ENCODE measurements at regions not wholly inside any gene's neighbourhood (a gene's known extent, or its start where the extent isn't known, plus 50 kb on each side); places are given as distances from the start of the nearest gene placed in this dataset.

DNA sequence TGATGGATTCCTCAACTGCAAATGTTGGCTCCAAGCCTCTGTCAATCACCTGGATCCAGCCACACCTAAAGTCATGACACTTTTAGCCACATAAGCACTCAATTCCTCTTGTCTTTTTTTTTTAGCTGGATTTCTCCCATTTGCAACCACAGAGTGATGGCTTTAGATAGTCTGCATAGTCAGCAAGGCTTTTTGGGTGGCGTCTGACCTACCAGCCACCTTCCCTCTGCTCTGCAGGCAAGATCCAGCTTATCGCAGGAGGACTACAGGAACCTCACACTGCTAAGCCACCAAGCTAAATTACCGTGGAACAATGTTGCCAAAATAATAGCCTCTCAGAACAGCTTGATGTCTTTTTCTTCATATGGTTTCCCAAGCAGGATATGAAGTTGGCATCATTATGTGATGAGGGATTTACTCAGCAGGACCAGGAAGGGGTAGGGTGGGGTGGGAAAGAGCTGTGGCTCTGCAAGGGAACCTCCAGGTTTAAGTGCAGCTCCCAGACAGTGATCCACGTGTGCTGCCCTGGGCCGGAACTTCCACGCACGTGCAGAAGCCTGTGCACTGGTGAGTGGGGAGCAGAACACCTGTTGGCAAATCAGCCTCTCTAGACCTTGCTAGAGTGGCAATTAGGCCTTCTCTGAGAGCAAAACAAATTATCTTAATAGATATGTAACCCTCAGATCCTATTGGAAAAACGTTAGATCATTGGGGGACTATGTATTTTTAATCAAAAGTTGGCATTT is 170.6 kb upstream of the NCK2 start:
- Mint-ChIP-seq H3K27ac (no peak overlapping the region), H3K27me3 (no peaks in the 10 kb centered on the region), H3K4me1 (ENCODE audit: low read depth) (peaks cover 27% of the 10 kb centered on the region), H3K9me3 (no peaks in the 10 kb centered on the region), H3K4me3 (peak overlapping the region; percentile 2), H3K36me3 (ENCODE audit: low read depth) (no peaks in the 10 kb centered on the region)
- POLR2A ChIA-PET, result interaction anchor here (0.6 to 1.4 kb wide), 3 partner anchors 170 to 208 kb away, joined by 3 read pairs; no protein-coding TSS in a partner anchor
- no peak for ATAC-seq
- TF ChIP-seq, protein P1, sequence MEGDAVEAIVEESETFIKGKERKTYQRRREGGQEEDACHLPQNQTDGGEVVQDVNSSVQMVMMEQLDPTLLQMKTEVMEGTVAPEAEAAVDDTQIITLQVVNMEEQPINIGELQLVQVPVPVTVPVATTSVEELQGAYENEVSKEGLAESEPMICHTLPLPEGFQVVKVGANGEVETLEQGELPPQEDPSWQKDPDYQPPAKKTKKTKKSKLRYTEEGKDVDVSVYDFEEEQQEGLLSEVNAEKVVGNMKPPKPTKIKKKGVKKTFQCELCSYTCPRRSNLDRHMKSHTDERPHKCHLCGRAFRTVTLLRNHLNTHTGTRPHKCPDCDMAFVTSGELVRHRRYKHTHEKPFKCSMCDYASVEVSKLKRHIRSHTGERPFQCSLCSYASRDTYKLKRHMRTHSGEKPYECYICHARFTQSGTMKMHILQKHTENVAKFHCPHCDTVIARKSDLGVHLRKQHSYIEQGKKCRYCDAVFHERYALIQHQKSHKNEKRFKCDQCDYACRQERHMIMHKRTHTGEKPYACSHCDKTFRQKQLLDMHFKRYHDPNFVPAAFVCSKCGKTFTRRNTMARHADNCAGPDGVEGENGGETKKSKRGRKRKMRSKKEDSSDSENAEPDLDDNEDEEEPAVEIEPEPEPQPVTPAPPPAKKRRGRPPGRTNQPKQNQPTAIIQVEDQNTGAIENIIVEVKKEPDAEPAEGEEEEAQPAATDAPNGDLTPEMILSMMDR (IDR thresholded peaks at IDR 0.05), result no peak
- DNase-seq, result no peak
- CTCF ChIA-PET, result interaction anchor here (0.9 to 1.6 kb wide), 5 partner anchors 22 to 245 kb away, joined by 3 to 4 read pairs (median 3); no protein-coding TSS in a partner anchor
- intact Hi-C loops (cut with micrococcal nuclease), result no loop called here

DNA sequence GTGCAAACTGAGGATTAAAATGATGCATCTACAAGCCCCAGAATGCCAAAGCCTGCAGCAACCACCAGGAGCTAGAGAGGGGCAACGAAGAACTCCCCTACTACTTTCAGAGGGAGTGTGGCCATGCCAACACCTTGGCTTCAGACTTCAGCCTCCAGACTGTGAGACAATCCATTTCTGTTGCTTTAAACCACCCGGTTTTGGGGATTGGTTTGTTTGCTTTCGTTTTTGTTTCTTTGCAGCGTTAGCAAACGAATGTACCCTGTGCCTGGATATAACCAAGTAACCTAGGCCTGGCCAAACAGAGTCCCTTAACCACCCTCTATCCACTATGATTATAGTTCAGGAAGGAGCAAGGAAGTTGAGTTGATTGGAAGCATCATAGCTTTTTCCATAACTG is 171.2 kb upstream of the NCK2 start:
- peak overlapping the region; percentile 2 for H3K4me3 Mint-ChIP-seq
- intact Hi-C loops (cut with micrococcal nuclease), result no loop called here
- H3K36me3 Mint-ChIP-seq (ENCODE audit: low read depth), result no peaks in the 10 kb centered on the region
- TF ChIP-seq, protein P1 (IDR thresholded peaks at IDR 0.05), result no peak
- ATAC-seq (no peak), DNase-seq (no peak)
- POLR2A ChIA-PET, result interaction anchor here (1.4 kb wide), 1 partner anchor 209 kb away, joined by 3 read pairs; no protein-coding TSS in a partner anchor
- no peaks in the 10 kb centered on the region for H3K27me3 Mint-ChIP-seq
- CTCF ChIA-PET, result interaction anchor here (0.9 to 1.6 kb wide), 4 partner anchors 23 to 345 kb away, joined by 3 to 4 read pairs (median 4); no protein-coding TSS in a partner anchor
- H3K4me1 Mint-ChIP-seq (ENCODE audit: low read depth), result peaks cover 27% of the 10 kb centered on the region
- H3K9me3 Mint-ChIP-seq, result no peaks in the 10 kb centered on the region
- no peak overlapping the region for H3K27ac Mint-ChIP-seq

DNA sequence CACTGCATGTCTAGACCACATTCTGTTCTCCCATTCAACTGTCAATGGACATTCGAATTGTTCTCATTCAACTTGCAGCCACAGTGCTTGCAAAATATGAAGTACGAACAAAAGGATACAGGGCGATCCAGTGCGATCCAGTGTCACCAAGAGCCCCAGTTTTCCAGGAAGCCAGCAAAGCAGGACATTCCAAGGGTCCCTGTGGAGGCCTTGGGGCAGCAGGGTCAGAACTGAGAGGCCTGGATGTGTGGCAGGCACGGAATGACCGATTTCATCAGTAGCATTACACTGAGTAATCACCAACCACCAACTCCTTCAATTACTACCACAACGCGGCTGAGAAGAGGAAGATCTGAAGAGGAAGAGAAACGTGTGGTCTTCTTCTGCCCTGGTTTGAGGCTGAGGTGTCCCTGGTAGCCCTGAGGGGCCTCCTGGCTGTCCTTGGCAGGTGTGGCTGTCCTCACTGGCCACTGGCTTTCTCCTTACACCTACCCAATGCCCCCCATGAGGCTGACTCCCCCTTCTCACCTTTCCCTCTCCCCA is 172.7 kb upstream of the FHL2 start:
- Mint-ChIP-seq H3K9me3 (no peaks in the 10 kb centered on the region), H3K36me3 (ENCODE audit: low read depth) (no peaks in the 10 kb centered on the region), H3K4me1 (ENCODE audit: low read depth) (peaks cover 20% of the 10 kb centered on the region), H3K27ac (no peak overlapping the region), H3K27me3 (no peaks in the 10 kb centered on the region), H3K4me3 (no peak overlapping the region)
- DNase-seq, result no peak
- intact Hi-C loops (cut with micrococcal nuclease), result no loop called here
- ATAC-seq, result no peak
- ChIA-PET CTCF (no interaction called here), POLR2A (no interaction called here)
- TF ChIP-seq, protein P1 (IDR thresholded peaks at IDR 0.05), result no peak

DNA sequence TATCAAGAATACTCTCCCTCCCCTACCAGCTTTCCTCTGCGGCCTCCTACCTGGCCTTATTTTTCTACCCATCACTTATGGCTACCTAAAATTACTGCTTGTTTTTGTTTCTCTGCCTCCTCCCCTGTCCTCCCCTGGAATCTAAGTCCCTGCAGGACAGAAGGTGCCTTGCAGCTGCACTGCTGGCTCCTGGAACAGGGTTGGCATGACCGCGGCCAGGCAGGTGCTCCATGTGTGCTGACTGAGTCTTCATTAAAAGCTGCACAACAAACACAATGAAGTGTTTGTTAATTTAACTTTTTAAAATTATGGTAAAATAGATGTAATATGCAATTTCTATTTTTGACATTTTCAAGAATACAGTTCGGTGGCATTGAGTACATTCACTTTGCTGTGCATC is 171.9 kb upstream of the FHL2 start:
- peaks cover 16% of the 10 kb centered on the region for H3K4me1 Mint-ChIP-seq (ENCODE audit: low read depth)
- H3K27me3 Mint-ChIP-seq, result no peaks in the 10 kb centered on the region
- no peaks in the 10 kb centered on the region for H3K36me3 Mint-ChIP-seq (ENCODE audit: low read depth)
- ChIA-PET POLR2A (no interaction called here), CTCF (no interaction called here)
- no peak overlapping the region for H3K27ac Mint-ChIP-seq
- TF ChIP-seq, protein P1 (IDR thresholded peaks at IDR 0.05), result no peak
- DNase-seq, result no peak
- H3K4me3 Mint-ChIP-seq, result no peak overlapping the region
- no peak for ATAC-seq
- intact Hi-C loops (cut with micrococcal nuclease), result no loop called here
- H3K9me3 Mint-ChIP-seq, result no peaks in the 10 kb centered on the region

DNA sequence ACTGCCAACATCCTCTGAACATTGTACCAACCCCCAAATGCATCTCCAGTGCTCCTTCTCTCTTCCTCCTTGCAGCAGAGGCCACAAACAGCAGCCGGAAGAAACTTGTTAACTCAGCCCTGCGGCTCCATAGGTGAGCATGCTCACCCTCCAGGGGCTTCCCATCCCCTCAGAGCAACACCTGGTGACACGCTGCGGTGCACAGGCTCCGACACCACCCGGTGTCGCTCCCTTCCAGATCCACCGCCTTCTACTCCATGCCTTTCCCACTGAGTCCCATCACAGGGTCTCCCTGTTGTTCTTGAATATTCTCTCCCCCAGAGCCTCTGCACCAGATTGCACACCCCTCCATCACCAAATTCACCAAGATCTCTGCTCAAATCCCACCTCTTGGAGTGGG is 171.5 kb upstream of the FHL2 start:
- Mint-ChIP-seq H3K4me3 (no peak overlapping the region), H3K4me1 (ENCODE audit: low read depth) (peaks cover 12% of the 10 kb centered on the region), H3K36me3 (ENCODE audit: low read depth) (no peaks in the 10 kb centered on the region), H3K27ac (no peak overlapping the region), H3K9me3 (no peaks in the 10 kb centered on the region), H3K27me3 (no peaks in the 10 kb centered on the region)
- intact Hi-C loops (cut with micrococcal nuclease), result no loop called here
- no peak for DNase-seq
- CTCF ChIA-PET, result no interaction called here
- TF ChIP-seq, protein P1 (IDR thresholded peaks at IDR 0.05), result no peak
- POLR2A ChIA-PET, result no interaction called here
- no peak for ATAC-seq
